ENCODE measurements at regions not wholly inside any gene's neighbourhood (a gene's known extent, or its start where the extent isn't known, plus 50 kb on each side); places are given as distances from the start of the nearest gene placed in this dataset.

- ATAC-seq (ENCODE audit: poor library complexity) = no peak
- intact Hi-C loops (cut with DNase I) = no loop called here
Measured at GRCh38 chr5:110053824-110054223, 364.1 kb downstream of the MAN2A1 start.

GRCh38 chr5:110054240-110054639 is 364.5 kb downstream of the MAN2A1 start:
- intact Hi-C loops (cut with DNase I) = no loop called here
- ATAC-seq (ENCODE audit: poor library complexity) (no peak), DNase-seq (no peak)

More at GRCh38 chr5:110053824-110054223, 364.1 kb downstream of the MAN2A1 start:
- DNase-seq = no peak

- DNase-seq (no peak), ATAC-seq (ENCODE audit: poor library complexity) (no peak)
- intact Hi-C loops (cut with DNase I) = no loop called here
Measured at GRCh38 chr5:110055302-110055701, 365.6 kb downstream of the MAN2A1 start.

GRCh38 chr5:110056580-110057114 is 366.9 kb downstream of the MAN2A1 start:
- intact Hi-C loops (cut with DNase I) = no loop called here
- ATAC-seq (ENCODE audit: poor library complexity) (no peak), DNase-seq (no peak)

- DNase-seq (no peak), ATAC-seq (ENCODE audit: poor library complexity) (no peak)
- intact Hi-C loops (cut with DNase I) = no loop called here
Measured at GRCh38 chr5:110058175-110058574, 368.4 kb downstream of the MAN2A1 start.

GRCh38 chr5:110062246-110062645 is 372.5 kb downstream of the MAN2A1 start:
- ATAC-seq (ENCODE audit: poor library complexity) (no peak), DNase-seq (no peak)
- intact Hi-C loops (cut with DNase I) = no loop called here

GRCh38 chr5:110063640-110064602 is 374.2 kb downstream of the MAN2A1 start:
- intact Hi-C loops (cut with DNase I) = no loop called here
- DNase-seq = no peak
- no peak for ATAC-seq (ENCODE audit: poor library complexity)

- intact Hi-C loops (cut with DNase I) = no loop called here
- ATAC-seq (ENCODE audit: poor library complexity) (no peak), DNase-seq (no peak)
Measured at GRCh38 chr5:110064603-110065268, 375.0 kb downstream of the MAN2A1 start.

GRCh38 chr5:110070836-110071235 is 381.1 kb downstream of the MAN2A1 start:
- no peak for ATAC-seq (ENCODE audit: poor library complexity)
- DNase-seq = no peak
- intact Hi-C loops (cut with DNase I) = no loop called here

- DNase-seq (no peak), ATAC-seq (ENCODE audit: poor library complexity) (no peak)
- intact Hi-C loops (cut with DNase I) = no loop called here
Measured at GRCh38 chr5:110072651-110073050, 382.9 kb downstream of the MAN2A1 start.

- intact Hi-C loops (cut with DNase I) = no loop called here
- ATAC-seq (ENCODE audit: poor library complexity) (no peak), DNase-seq (no peak)
Measured at GRCh38 chr5:110073534-110073933, 383.8 kb downstream of the MAN2A1 start.

GRCh38 chr5:110075656-110076055 is 385.9 kb downstream of the MAN2A1 start:
- intact Hi-C loops (cut with DNase I) = no loop called here
- DNase-seq (no peak), ATAC-seq (ENCODE audit: poor library complexity) (no peak)

GRCh38 chr5:110077147-110077546 is 387.4 kb downstream of the MAN2A1 start:
- DNase-seq (no peak), ATAC-seq (ENCODE audit: poor library complexity) (no peak)
- intact Hi-C loops (cut with DNase I) = no loop called here

- no peak for DNase-seq
- no peak for ATAC-seq (ENCODE audit: poor library complexity)
- intact Hi-C loops (cut with DNase I) = no loop called here
Measured at GRCh38 chr5:110082194-110082593, 392.5 kb downstream of the MAN2A1 start.

- DNase-seq (no peak), ATAC-seq (ENCODE audit: poor library complexity) (no peak)
- intact Hi-C loops (cut with DNase I) = no loop called here
Measured at GRCh38 chr5:110082863-110083262, 393.1 kb downstream of the MAN2A1 start.

- ATAC-seq (ENCODE audit: poor library complexity) = no peak
- intact Hi-C loops (cut with DNase I) = no loop called here
- no peak for DNase-seq
Measured at GRCh38 chr5:110085826-110086225, 396.1 kb downstream of the MAN2A1 start.

- intact Hi-C loops (cut with DNase I) = no loop called here
- ATAC-seq (ENCODE audit: poor library complexity) (peak; percentile 80), DNase-seq (no peak)
Measured at GRCh38 chr5:110086658-110087388, 397.1 kb downstream of the MAN2A1 start.

GRCh38 chr5:110087829-110088228 is 398.1 kb downstream of the MAN2A1 start:
- DNase-seq (no peak), ATAC-seq (ENCODE audit: poor library complexity) (no peak)
- intact Hi-C loops (cut with DNase I) = no loop called here

Data from Right ventricle myocardium superior (tissue), 1 donor.